Bronchial epithelial cell (primary cell): ENCODE measurements at regions not wholly inside any gene's neighbourhood (a gene's known extent, or its start where the extent isn't known, plus 50 kb on each side); places are given as distances from the start of the nearest gene placed in this dataset.

Experiments
- DNase-seq: peaks from one replicate; pipeline ENCODE4 v3.0.0-alpha.2; 2010; ENCODE audit warnings: low read depth
- FAIRE-seq: peaks from 2 replicates; lab custom pipeline; 2011; peaks lifted over from hg19 to GRCh38; lab: Jason Lieb, UNC
- H3K27me3 ChIP-seq: 2 replicates; pipeline ENCODE4 v1.5.1; 2011; ENCODE audit warnings: low read length; ENCODE audit not compliant: control insufficient read depth, insufficient read depth
- H3K36me3 ChIP-seq: 2 replicates; pipeline ENCODE4 v1.5.1; 2011; ENCODE audit warnings: low read length; ENCODE audit not compliant: control insufficient read depth, insufficient read depth
- H3K4me3 ChIP-seq: 2 replicates; pipeline ENCODE4 v1.5.1; 2011; ENCODE audit warnings: mild to moderate bottlenecking, low read depth, low read length, control low read depth
- CTCF ChIP-seq: IDR thresholded peaks from 2 replicates; pipeline ENCODE4 v1.5.1; 2011; ENCODE audit warnings: mild to moderate bottlenecking, moderate library complexity, low read length, control low read depth, inconsistent platforms; ENCODE audit not compliant: insufficient read depth, severe bottlenecking

GRCh38 chr13:84130495-84131114 lies 248.3 kb upstream of the SLITRK1 start:
- no peaks in the 10 kb centered on the region for H3K27me3 ChIP-seq
- H3K36me3 ChIP-seq, result no peaks in the 10 kb centered on the region
- no peak for TF ChIP-seq CTCF
- no peak overlapping the region for H3K4me3 ChIP-seq
- DNase-seq (peak; percentile 10), FAIRE-seq (no peak)

- Histone ChIP-seq H3K4me3 (no peak overlapping the region), H3K36me3 (no peaks in the 10 kb centered on the region), H3K27me3 (no peaks in the 10 kb centered on the region)
- TF ChIP-seq CTCF, result no peak
- FAIRE-seq (no peak), DNase-seq (no peak)
Observed at GRCh38 chr13:84129966-84130365, 247.7 kb upstream of the SLITRK1 start.

GRCh38 chr13:84127597-84128128 lies 245.4 kb upstream of the SLITRK1 start:
- Histone ChIP-seq H3K4me3 (no peak overlapping the region), H3K36me3 (no peaks in the 10 kb centered on the region), H3K27me3 (no peaks in the 10 kb centered on the region)
- no peak for TF ChIP-seq CTCF
- FAIRE-seq (no peak), DNase-seq (no peak)

DNA sequence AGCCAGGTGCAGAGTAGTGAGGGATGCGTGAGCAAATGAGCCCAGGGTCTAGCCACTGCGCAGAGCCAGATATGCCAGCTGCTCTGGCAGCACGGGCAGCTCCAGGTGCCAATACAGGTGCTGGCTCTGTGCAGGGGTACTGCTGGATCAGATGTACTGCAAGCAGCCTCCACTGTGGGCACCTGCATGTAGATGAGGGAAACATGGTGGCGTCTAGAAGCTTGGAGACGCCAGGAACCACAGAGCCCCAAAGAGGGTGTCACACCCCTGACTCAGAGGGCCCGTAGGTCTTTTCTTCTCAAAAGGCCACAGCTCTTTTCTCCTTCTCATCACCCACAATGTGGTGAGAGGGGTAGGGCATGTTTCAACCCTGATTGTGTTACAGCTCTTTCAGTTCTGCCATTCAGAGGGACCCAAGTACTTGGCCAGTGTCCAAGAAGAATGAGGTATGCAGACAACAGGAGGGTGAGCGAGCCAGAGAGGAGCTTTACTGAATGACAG lies 244.4 kb upstream of the SLITRK1 start:
- no peaks in the 10 kb centered on the region for H3K36me3 ChIP-seq
- H3K4me3 ChIP-seq, result no peak overlapping the region
- no peak for TF ChIP-seq CTCF
- DNase-seq (peak; percentile 28), FAIRE-seq (peak; percentile 64)
- H3K27me3 ChIP-seq, result no peaks in the 10 kb centered on the region

GRCh38 chr13:84121456-84121855 lies 239.2 kb upstream of the SLITRK1 start:
- FAIRE-seq (no peak), DNase-seq (peak; percentile 50)
- no peak overlapping the region for H3K4me3 ChIP-seq
- no peak for TF ChIP-seq CTCF
- H3K36me3 ChIP-seq, result no peaks in the 10 kb centered on the region
- H3K27me3 ChIP-seq, result no peaks in the 10 kb centered on the region
